Stomach (tissue), 8 donors: ENCODE measurements at regions not wholly inside any gene's neighbourhood (a gene's known extent, or its start where the extent isn't known, plus 50 kb on each side); places are given as distances from the start of the nearest gene placed in this dataset.
"Not testable (repeated sequence)": the region's sequence is repeated elsewhere in the genome, so short reads cannot be mapped to it uniquely, and the experiment has no call there.

Experiments used
- DNase-seq, 2 donors: peaks; one replicate each; pipeline versions ENCODE4 v3.0.0 to v3.0.0-alpha.2; 2013 to 2019
- H3K27ac ChIP-seq, 5 donors: fragments of 200-600 bp in 4 of 5; sonication (generic) in 4 of 5; one replicate each; pipeline ENCODE4 v1.5.1; 2013 to 2019; ENCODE audit warnings: mild to moderate bottlenecking in 1 of 5, moderate library complexity in 1 of 5
- H3K27me3 ChIP-seq, 3 donors: fragments of 200-600 bp; sonication (generic); one replicate each; pipeline ENCODE4 v1.5.1; 2017 to 2019; ENCODE audit warnings: mixed run types in 1 of 3
- H3K36me3 ChIP-seq, 4 donors: fragments of 200-600 bp; sonication (generic); 1 replicate in 3 of 4; 2 replicates in 1 of 4; pipeline ENCODE4 v1.5.1; 2016 to 2019
- H3K4me1 ChIP-seq, 4 donors: fragments of 200-600 bp; sonication (generic); one replicate each; pipeline ENCODE4 v1.5.1; 2016 to 2019
- H3K4me3 ChIP-seq, 4 donors: fragments of 200-600 bp; sonication (generic) in 3 of 4; one replicate each; pipeline ENCODE4 v1.5.1; 2016 to 2019; ENCODE audit warnings: mild to moderate bottlenecking in 1 of 4
- H3K9me3 ChIP-seq, 4 donors: fragments of 200-600 bp; sonication (generic); one replicate each; pipeline ENCODE4 v1.5.1; 2016 to 2019
- CTCF ChIP-seq, 7 experiments: fragments of 450-650 bp in 4 of 7; fragments of 200-600 bp in 3 of 7; sonication (generic) in 3 of 7; IDR thresholded peaks; one replicate each; pipeline ENCODE4 v1.5.1; 2016 to 2019; ENCODE audit warnings: antibody characterized with exemption in 7 of 7, control low read depth in 2 of 7, mild to moderate bottlenecking in 1 of 7
- EP300 ChIP-seq: sonication (generic); formaldehyde crosslinking; IDR thresholded peaks from one replicate; pipeline ENCODE4 v1.6.1; 2017; ENCODE audit warnings: antibody characterized with exemption
- POLR2A ChIP-seq, 4 donors: fragments of 450-650 bp; IDR thresholded peaks; one replicate each; pipeline ENCODE4 v1.6.1; 2016; ENCODE audit warnings: antibody characterized with exemption in 4 of 4, control low read depth in 2 of 4, mild to moderate bottlenecking in 1 of 4, moderate library complexity in 1 of 4
- POLR2AphosphoS5 ChIP-seq, 3 donors: sonication (generic); formaldehyde crosslinking; IDR thresholded peaks; one replicate each; pipeline ENCODE4 v1.6.1; 2016; ENCODE audit warnings: antibody characterized with exemption in 3 of 3
- WGBS, 5 donors: extraction: QIAGEN DNeasy Blood & Tissue Kit in 3 of 5; methylation state at CpG; one replicate each; pipeline versions ENCODE4 v1.1.5 to v1.1.7; 2013 to 2018; 5-methylcytosine and 5-hydroxymethylcytosine counted together
- intact Hi-C: fragments of 100-400 bp; cut with DNase I; formaldehyde crosslinking; loops from one replicate; pipeline ENCODE4 v1.15.1; 2023; ENCODE audit warnings: low total_unique reads
- donor health status: healthy with polysubstance abuse.
- donor health status: Bipolar disorder and iron deficiency.
- donor health status: healthy.

GRCh38 chr6:12635375-12635774, 81.2 kb upstream of the PHACTR1 start:
- H3K9me3 ChIP-seq = peaks cover 0 to 1% (median 0%) of the 10 kb centered on the region in 4 donors
- no peak overlapping the region for H3K4me3 ChIP-seq
- WGBS, 5 donors = 75 to 88% (median 80%) methylated on average over 2 of the region's 2 CpGs
- H3K36me3 ChIP-seq = no peaks in the 10 kb centered on the region
- no peak overlapping the region for H3K27ac ChIP-seq
- intact Hi-C loops = loop anchor here (10.0 kb wide), 1 partner anchor 259 kb away; no protein-coding TSS in a partner anchor
- DNase-seq = no peak
- H3K27me3 ChIP-seq = no peaks in the 10 kb centered on the region
- H3K4me1 ChIP-seq = no peaks in the 10 kb centered on the region
- TF ChIP-seq EP300 = no peak

GRCh38 chr6:12635813-12636212, 80.8 kb upstream of the PHACTR1 start:
- Histone ChIP-seq H3K9me3 (peaks cover 0 to 4% (median 0%) of the 10 kb centered on the region in 4 donors), H3K36me3 (no peaks in the 10 kb centered on the region), H3K27ac (no peak overlapping the region), H3K27me3 (no peaks in the 10 kb centered on the region), H3K4me1 (no peaks in the 10 kb centered on the region), H3K4me3 (no peak overlapping the region)
- DNase-seq = no peak
- 34 to 42% (median 39%) methylated on average over 3 of the region's 3 CpGs for WGBS, 5 donors
- intact Hi-C loops = loop anchor here (10.0 kb wide), 1 partner anchor 259 kb away; no protein-coding TSS in a partner anchor
- no peak for TF ChIP-seq POLR2AphosphoS5 (IDR thresholded peaks at IDR 0.05)
- no peak for TF ChIP-seq CTCF (IDR thresholded peaks at IDR 0.05)
- TF ChIP-seq POLR2A (IDR thresholded peaks at IDR 0.05) = no peak
- no peak for TF ChIP-seq EP300

GRCh38 chr6:12636336-12636735, 80.2 kb upstream of the PHACTR1 start:
- TF ChIP-seq CTCF (IDR thresholded peaks at IDR 0.05) = no peak
- TF ChIP-seq POLR2AphosphoS5 (IDR thresholded peaks at IDR 0.05) = no peak
- TF ChIP-seq EP300 = no peak
- no peak for TF ChIP-seq POLR2A (IDR thresholded peaks at IDR 0.05)
- H3K36me3 ChIP-seq = no peaks in the 10 kb centered on the region
- H3K4me3 ChIP-seq = no peak overlapping the region
- 64 to 80% (median 72%) methylated on average over 3 of the region's 3 CpGs for WGBS, 5 donors
- peaks cover 0 to 4% (median 0%) of the 10 kb centered on the region in 4 donors for H3K9me3 ChIP-seq
- H3K27me3 ChIP-seq = no peaks in the 10 kb centered on the region
- no peak overlapping the region for H3K27ac ChIP-seq
- no peak for DNase-seq
- H3K4me1 ChIP-seq = no peaks in the 10 kb centered on the region
- intact Hi-C loops = loop anchor here (10.0 kb wide), 1 partner anchor 258 kb away; no protein-coding TSS in a partner anchor

GRCh38 chr6:12637960-12638641, 78.5 kb upstream of the PHACTR1 start:
- H3K4me3 ChIP-seq = no peak overlapping the region
- TF ChIP-seq POLR2AphosphoS5 (IDR thresholded peaks at IDR 0.05) (no peak), POLR2A (IDR thresholded peaks at IDR 0.05) (no peak), CTCF (IDR thresholded peaks at IDR 0.05) (peak in 5 of 7 experiments; percentile 22 to 61 (median 56)), EP300 (no peak)
- peak; percentile 60 to 77 for DNase-seq
- H3K36me3 ChIP-seq = no peaks in the 10 kb centered on the region
- no peaks in the 10 kb centered on the region for H3K4me1 ChIP-seq
- peaks cover 0 to 4% (median 0%) of the 10 kb centered on the region in 4 donors for H3K9me3 ChIP-seq
- intact Hi-C loops = loop anchor here (10.0 kb wide), 1 partner anchor 257 kb away; no protein-coding TSS in a partner anchor
- WGBS, 5 donors = 22 to 25% (median 24%) methylated on average over 7 of the region's 7 CpGs
- no peak overlapping the region for H3K27ac ChIP-seq
- H3K27me3 ChIP-seq = no peaks in the 10 kb centered on the region

- 85 to 95% (median 95%) methylated on average over 1 of the region's 1 CpG for WGBS, 5 donors
- TF ChIP-seq POLR2A (IDR thresholded peaks at IDR 0.05) = no peak
- TF ChIP-seq CTCF (IDR thresholded peaks at IDR 0.05) = no peak
- TF ChIP-seq EP300 = no peak
- Histone ChIP-seq H3K27me3 (no peaks in the 10 kb centered on the region), H3K9me3 (peaks cover 0 to 4% (median 0%) of the 10 kb centered on the region in 4 donors), H3K36me3 (no peaks in the 10 kb centered on the region), H3K4me1 (no peaks in the 10 kb centered on the region), H3K27ac (no peak overlapping the region), H3K4me3 (no peak overlapping the region)
- no peak for DNase-seq
- intact Hi-C loops = no loop called here
Observed at GRCh38 chr6:12640438-12640837, 76.1 kb upstream of the PHACTR1 start.

GRCh38 chr6:12641785-12642184, 74.8 kb upstream of the PHACTR1 start:
- H3K4me1 ChIP-seq, H3K4me3 ChIP-seq, H3K9me3 ChIP-seq, intact Hi-C loops, H3K27ac ChIP-seq, H3K36me3 ChIP-seq, DNase-seq, H3K27me3 ChIP-seq: not testable (repeated sequence)
- WGBS, 5 donors = 76 to 94% (median 85%) methylated on average over 2 of the region's 2 CpGs
